Activated T-cell treated with anti-CD3 and anti-CD28 coated beads, Interleukin-2, amount 50 U/mL, for 72 hours (primary cell): ENCODE measurements at regions not wholly inside any gene's neighbourhood (a gene's known extent, or its start where the extent isn't known, plus 50 kb on each side); places are given as distances from the start of the nearest gene placed in this dataset.

ENCODE experiments used
- ATAC-seq, 2 donors: fragments of 150-1000 bp; cut with Tn5 transposase; replicated peaks in 1 of 2; 2 replicates each; pipeline ENCODE4 v1.10.0; 2021; ENCODE audit warnings: moderate library complexity in 2 of 2, mild to moderate bottlenecking in 1 of 2
- DNase-seq, 2 donors: peaks; one replicate each; pipeline ENCODE4 v3.0.0; 2021 to 2022; ENCODE audit warnings: mixed read lengths in 1 of 2
- H3K27ac Mint-ChIP-seq: one replicate; pipeline ENCODE4 v1.8.0; 2022; ENCODE audit warnings: mild to moderate bottlenecking, moderate library complexity, mixed read lengths
- H3K27me3 Mint-ChIP-seq: one replicate; pipeline ENCODE4 v1.8.0; 2022; ENCODE audit warnings: low read depth, mixed read lengths
- H3K36me3 Mint-ChIP-seq, 2 donors: one replicate each; pipeline ENCODE4 v1.8.0; 2022; ENCODE audit warnings: mixed read lengths in 2 of 2, mild to moderate bottlenecking in 1 of 2; ENCODE audit not compliant: insufficient read depth in 2 of 2
- H3K4me1 Mint-ChIP-seq: one replicate; pipeline ENCODE4 v1.8.0; 2022; ENCODE audit warnings: low read depth, mixed read lengths
- H3K4me3 Mint-ChIP-seq, 2 donors: one replicate each; pipeline ENCODE4 v1.8.0; 2022; ENCODE audit warnings: mild to moderate bottlenecking in 2 of 2, mixed read lengths in 2 of 2, moderate library complexity in 2 of 2
- H3K9me3 Mint-ChIP-seq, 2 donors: one replicate each; pipeline ENCODE4 v1.8.0; 2022; ENCODE audit warnings: mixed read lengths in 2 of 2

GRCh38 chr4:33062155-33062806 lies 2342.1 kb downstream of the PCDH7 start:
- no peaks in the 10 kb centered on the region for H3K27me3 Mint-ChIP-seq
- DNase-seq (no peak), ATAC-seq (no peak)
- peaks cover 2 to 3% of the 10 kb centered on the region in 2 donors for H3K9me3 Mint-ChIP-seq
- H3K4me1 Mint-ChIP-seq, result no peaks in the 10 kb centered on the region
- no peak overlapping the region for H3K27ac Mint-ChIP-seq
- H3K36me3 Mint-ChIP-seq, result no peaks in the 10 kb centered on the region
- H3K4me3 Mint-ChIP-seq, result no peak overlapping the region

- H3K4me1 Mint-ChIP-seq, result no peaks in the 10 kb centered on the region
- H3K27me3 Mint-ChIP-seq, result no peaks in the 10 kb centered on the region
- H3K36me3 Mint-ChIP-seq, result no peaks in the 10 kb centered on the region
- no peak for DNase-seq
- no peak for ATAC-seq
- H3K4me3 Mint-ChIP-seq, result no peak overlapping the region
- peaks cover 2 to 3% of the 10 kb centered on the region in 2 donors for H3K9me3 Mint-ChIP-seq
- no peak overlapping the region for H3K27ac Mint-ChIP-seq
These were observed 2343.1 kb downstream of the PCDH7 start for GRCh38 chr4:33063241-33063640.

GRCh38 chr4:33064238-33064637 lies 2344.1 kb downstream of the PCDH7 start:
- no peaks in the 10 kb centered on the region for H3K4me1 Mint-ChIP-seq
- no peak for DNase-seq
- H3K27ac Mint-ChIP-seq, result no peak overlapping the region
- peaks cover 0 to 1% of the 10 kb centered on the region in 2 donors for H3K36me3 Mint-ChIP-seq
- ATAC-seq, result no peak
- H3K4me3 Mint-ChIP-seq, result no peak overlapping the region
- peaks cover 5% of the 10 kb centered on the region in 2 donors for H3K9me3 Mint-ChIP-seq
- no peaks in the 10 kb centered on the region for H3K27me3 Mint-ChIP-seq

- Mint-ChIP-seq H3K9me3 (peaks cover 3 to 12% of the 10 kb centered on the region in 2 donors), H3K27me3 (no peaks in the 10 kb centered on the region), H3K4me1 (no peaks in the 10 kb centered on the region)
These were observed 2345.6 kb downstream of the PCDH7 start for GRCh38 chr4:33065749-33066148.

GRCh38 chr4:33067221-33067620 lies 2347.1 kb downstream of the PCDH7 start:
- ATAC-seq (no peak), DNase-seq (no peak)
- peaks cover 5 to 12% of the 10 kb centered on the region in 2 donors for H3K9me3 Mint-ChIP-seq
- H3K27me3 Mint-ChIP-seq, result no peaks in the 10 kb centered on the region
- H3K4me1 Mint-ChIP-seq, result no peaks in the 10 kb centered on the region
- no peak overlapping the region for H3K4me3 Mint-ChIP-seq
- peaks cover 1 to 3% of the 10 kb centered on the region in 2 donors for H3K36me3 Mint-ChIP-seq
- H3K27ac Mint-ChIP-seq, result no peak overlapping the region

More at GRCh38 chr4:33065749-33066148, 2345.6 kb downstream of the PCDH7 start:
- DNase-seq (no peak), ATAC-seq (no peak)
- Mint-ChIP-seq H3K27ac (no peak overlapping the region), H3K36me3 (peaks cover 1 to 3% of the 10 kb centered on the region in 2 donors), H3K4me3 (no peak overlapping the region)

- no peak for ATAC-seq
- no peak for DNase-seq
- Mint-ChIP-seq H3K4me3 (no peak overlapping the region), H3K27me3 (no peaks in the 10 kb centered on the region), H3K9me3 (peaks cover 7 to 9% of the 10 kb centered on the region in 2 donors), H3K36me3 (peaks cover 1 to 3% of the 10 kb centered on the region in 2 donors), H3K4me1 (no peaks in the 10 kb centered on the region), H3K27ac (no peak overlapping the region)
These were observed 2348.4 kb downstream of the PCDH7 start for GRCh38 chr4:33068539-33068938.

- ATAC-seq, result no peak
- no peaks in the 10 kb centered on the region for H3K27me3 Mint-ChIP-seq
- no peak for DNase-seq
These were observed 2351.4 kb downstream of the PCDH7 start for GRCh38 chr4:33071535-33071934.

GRCh38 chr4:33072298-33073089 lies 2352.3 kb downstream of the PCDH7 start:
- no peak for DNase-seq
- ATAC-seq, result no peak
- Mint-ChIP-seq H3K4me3 (no peak overlapping the region), H3K27ac (no peak overlapping the region), H3K36me3 (peaks cover 1 to 3% of the 10 kb centered on the region in 2 donors), H3K27me3 (no peaks in the 10 kb centered on the region), H3K9me3 (peaks cover 7 to 11% of the 10 kb centered on the region in 2 donors), H3K4me1 (no peaks in the 10 kb centered on the region)

More at GRCh38 chr4:33071535-33071934, 2351.4 kb downstream of the PCDH7 start:
- Mint-ChIP-seq H3K36me3 (peaks cover 1 to 3% of the 10 kb centered on the region in 2 donors), H3K4me3 (no peak overlapping the region), H3K9me3 (peaks cover 7 to 11% of the 10 kb centered on the region in 2 donors), H3K4me1 (no peaks in the 10 kb centered on the region), H3K27ac (no peak overlapping the region)

- ATAC-seq (no peak), DNase-seq (no peak)
- no peaks in the 10 kb centered on the region for H3K27me3 Mint-ChIP-seq
- no peak overlapping the region for H3K27ac Mint-ChIP-seq
- peaks cover 1 to 3% of the 10 kb centered on the region in 2 donors for H3K36me3 Mint-ChIP-seq
- H3K4me3 Mint-ChIP-seq, result no peak overlapping the region
- H3K9me3 Mint-ChIP-seq, result peaks cover 7 to 11% of the 10 kb centered on the region in 2 donors
- H3K4me1 Mint-ChIP-seq, result no peaks in the 10 kb centered on the region
These were observed 2353.6 kb downstream of the PCDH7 start for GRCh38 chr4:33073811-33074210.

GRCh38 chr4:33078145-33078544 lies 2358.0 kb downstream of the PCDH7 start:
- Mint-ChIP-seq H3K36me3 (no peaks in the 10 kb centered on the region), H3K27me3 (no peaks in the 10 kb centered on the region), H3K27ac (no peak overlapping the region), H3K4me3 (no peak overlapping the region), H3K9me3 (peaks cover 2 to 4% of the 10 kb centered on the region in 2 donors), H3K4me1 (no peaks in the 10 kb centered on the region)
- ATAC-seq (no peak), DNase-seq (no peak)

- no peak overlapping the region for H3K27ac Mint-ChIP-seq
- DNase-seq (no peak), ATAC-seq (no peak)
- no peaks in the 10 kb centered on the region for H3K4me1 Mint-ChIP-seq
- no peaks in the 10 kb centered on the region for H3K27me3 Mint-ChIP-seq
- no peak overlapping the region for H3K4me3 Mint-ChIP-seq
- peaks cover 3 to 5% of the 10 kb centered on the region in 2 donors for H3K9me3 Mint-ChIP-seq
- H3K36me3 Mint-ChIP-seq, result no peaks in the 10 kb centered on the region
These were observed 2360.1 kb downstream of the PCDH7 start for GRCh38 chr4:33080275-33080674.

- DNase-seq (no peak), ATAC-seq (no peak)
- H3K9me3 Mint-ChIP-seq, result peaks cover 1 to 9% of the 10 kb centered on the region in 2 donors
- H3K27ac Mint-ChIP-seq, result no peak overlapping the region
- H3K4me1 Mint-ChIP-seq, result no peaks in the 10 kb centered on the region
- no peaks in the 10 kb centered on the region for H3K27me3 Mint-ChIP-seq
- no peak overlapping the region for H3K4me3 Mint-ChIP-seq
- H3K36me3 Mint-ChIP-seq, result no peaks in the 10 kb centered on the region
These were observed 2365.5 kb downstream of the PCDH7 start for GRCh38 chr4:33085709-33086108.

GRCh38 chr4:33086331-33086925 lies 2366.3 kb downstream of the PCDH7 start:
- Mint-ChIP-seq H3K4me3 (no peak overlapping the region), H3K36me3 (no peaks in the 10 kb centered on the region), H3K27ac (no peak overlapping the region), H3K4me1 (no peaks in the 10 kb centered on the region), H3K27me3 (no peaks in the 10 kb centered on the region), H3K9me3 (peaks cover 1 to 6% of the 10 kb centered on the region in 2 donors)
- no peak for ATAC-seq
- DNase-seq, result no peak
